Thyroid gland (tissue), 4 donors: ENCODE measurements at regions not wholly inside any gene's neighbourhood (a gene's known extent, or its start where the extent isn't known, plus 50 kb on each side); places are given as distances from the start of the nearest gene placed in this dataset.

Source experiments
- DNase-seq, 2 donors: peaks; one replicate each; pipeline ENCODE4 v3.0.0-alpha.2; 2019
- H3K27ac ChIP-seq, 3 donors: fragments of 200-600 bp; sonication (generic); 1 replicate in 2 of 3; 2 replicates in 1 of 3; pipeline ENCODE4 v1.5.1; 2016 to 2019; ENCODE audit warnings: mild to moderate bottlenecking in 1 of 3, moderate library complexity in 1 of 3
- H3K27me3 ChIP-seq: fragments of 200-600 bp; sonication (generic); one replicate; pipeline ENCODE4 v1.5.1; 2019
- H3K36me3 ChIP-seq, 2 donors: fragments of 200-600 bp; sonication (generic); one replicate each; pipeline ENCODE4 v1.5.1; 2016 to 2019
- H3K4me1 ChIP-seq, 2 donors: fragments of 200-600 bp; sonication (generic); one replicate each; pipeline ENCODE4 v1.5.1; 2017 to 2019
- H3K4me3 ChIP-seq, 3 donors: fragments of 200-600 bp; sonication (generic); replicated peaks in 1 of 3; 1 replicate in 2 of 3; 2 replicates in 1 of 3; pipeline ENCODE4 v1.5.1; 2016; ENCODE audit warnings: mild to moderate bottlenecking in 1 of 3
- H3K9me3 ChIP-seq: fragments of 200-600 bp; sonication (generic); one replicate; pipeline ENCODE4 v1.5.1; 2017
- CTCF ChIP-seq, 6 experiments: fragments of 200-600 bp in 3 of 6; fragments of 450-650 bp in 3 of 6; sonication (generic) in 3 of 6; IDR thresholded peaks; one replicate each; pipeline ENCODE4 v1.5.1; 2016 to 2019; ENCODE audit warnings: antibody characterized with exemption in 6 of 6, mild to moderate bottlenecking in 2 of 6, inconsistent platforms in 1 of 6, moderate library complexity in 1 of 6
- POLR2A ChIP-seq, 2 donors: fragments of 450-650 bp; IDR thresholded peaks; one replicate each; pipeline ENCODE4 v1.6.1; 2017; ENCODE audit warnings: antibody characterized with exemption in 2 of 2, mild to moderate bottlenecking in 2 of 2, moderate library complexity in 1 of 2
- WGBS, 2 donors: methylation state at CpG; one replicate each; pipeline ENCODE4 v1.1.5; 2017; 5-methylcytosine and 5-hydroxymethylcytosine counted together
- intact Hi-C: fragments of 100-400 bp; cut with DNase I; formaldehyde crosslinking; loops from one replicate; pipeline ENCODE4 v1.15.1; 2023

GRCh38 chr1:234896477-234897389 lies 231.9 kb downstream of the TOMM20 start:
- DNase-seq, result no peak
- intact Hi-C loops, result no loop called here
- H3K9me3 ChIP-seq, result no peaks in the 10 kb centered on the region
- no peaks in the 10 kb centered on the region for H3K27me3 ChIP-seq
- no peak for TF ChIP-seq POLR2A (IDR thresholded peaks at IDR 0.05)
- TF ChIP-seq CTCF (IDR thresholded peaks at IDR 0.05), result no peak
- H3K4me1 ChIP-seq, result peaks cover 10 to 33% of the 10 kb centered on the region in 2 donors
- no peaks in the 10 kb centered on the region for H3K36me3 ChIP-seq
- H3K4me3 ChIP-seq, result no peak overlapping the region
- WGBS, 2 donors, result 89 to 97% methylated on average over 15 of the region's 15 CpGs
- no peak overlapping the region for H3K27ac ChIP-seq

GRCh38 chr1:234893725-234894630 lies 234.7 kb downstream of the TOMM20 start:
- no peaks in the 10 kb centered on the region for H3K36me3 ChIP-seq
- H3K27me3 ChIP-seq, result no peaks in the 10 kb centered on the region
- no peak overlapping the region for H3K4me3 ChIP-seq
- no peaks in the 10 kb centered on the region for H3K9me3 ChIP-seq
- intact Hi-C loops, result no loop called here
- H3K27ac ChIP-seq, result no peak overlapping the region
- no peak for DNase-seq
- no peak for TF ChIP-seq CTCF (IDR thresholded peaks at IDR 0.05)
- TF ChIP-seq POLR2A (IDR thresholded peaks at IDR 0.05), result no peak
- H3K4me1 ChIP-seq, result peaks cover 5 to 19% of the 10 kb centered on the region in 2 donors
- WGBS, 2 donors, result 66 to 77% methylated on average over 9 to 11 of the region's 11 CpGs

GRCh38 chr1:234893359-234893724 lies 235.3 kb downstream of the TOMM20 start:
- H3K4me1 ChIP-seq, result peaks cover 0 to 13% of the 10 kb centered on the region in 2 donors
- DNase-seq, result no peak
- TF ChIP-seq POLR2A (IDR thresholded peaks at IDR 0.05), result no peak
- no peak for TF ChIP-seq CTCF (IDR thresholded peaks at IDR 0.05)
- intact Hi-C loops, result no loop called here
- H3K27me3 ChIP-seq, result no peaks in the 10 kb centered on the region
- no peaks in the 10 kb centered on the region for H3K36me3 ChIP-seq
- no peak overlapping the region for H3K4me3 ChIP-seq
- H3K9me3 ChIP-seq, result no peaks in the 10 kb centered on the region
- no peak overlapping the region for H3K27ac ChIP-seq
- 90 to 96% methylated on average over 6 of the region's 6 CpGs for WGBS, 2 donors

- H3K4me3 ChIP-seq, result no peak overlapping the region
- TF ChIP-seq POLR2A (IDR thresholded peaks at IDR 0.05), result no peak
- no peak for TF ChIP-seq CTCF (IDR thresholded peaks at IDR 0.05)
- DNase-seq, result no peak
- no peaks in the 10 kb centered on the region for H3K9me3 ChIP-seq
- WGBS, 2 donors, result 83 to 95% methylated on average over 4 of the region's 4 CpGs
- intact Hi-C loops, result no loop called here
- no peaks in the 10 kb centered on the region for H3K27me3 ChIP-seq
- peaks cover 0 to 14% of the 10 kb centered on the region in 2 donors for H3K4me1 ChIP-seq
- no peak overlapping the region for H3K27ac ChIP-seq
- no peaks in the 10 kb centered on the region for H3K36me3 ChIP-seq
Measured at GRCh38 chr1:234892642-234893041, 236.0 kb downstream of the TOMM20 start.
